ENCODE measurements at regions not wholly inside any gene's neighbourhood (a gene's known extent, or its start where the extent isn't known, plus 50 kb on each side); places are given as distances from the start of the nearest gene placed in this dataset.

DNA sequence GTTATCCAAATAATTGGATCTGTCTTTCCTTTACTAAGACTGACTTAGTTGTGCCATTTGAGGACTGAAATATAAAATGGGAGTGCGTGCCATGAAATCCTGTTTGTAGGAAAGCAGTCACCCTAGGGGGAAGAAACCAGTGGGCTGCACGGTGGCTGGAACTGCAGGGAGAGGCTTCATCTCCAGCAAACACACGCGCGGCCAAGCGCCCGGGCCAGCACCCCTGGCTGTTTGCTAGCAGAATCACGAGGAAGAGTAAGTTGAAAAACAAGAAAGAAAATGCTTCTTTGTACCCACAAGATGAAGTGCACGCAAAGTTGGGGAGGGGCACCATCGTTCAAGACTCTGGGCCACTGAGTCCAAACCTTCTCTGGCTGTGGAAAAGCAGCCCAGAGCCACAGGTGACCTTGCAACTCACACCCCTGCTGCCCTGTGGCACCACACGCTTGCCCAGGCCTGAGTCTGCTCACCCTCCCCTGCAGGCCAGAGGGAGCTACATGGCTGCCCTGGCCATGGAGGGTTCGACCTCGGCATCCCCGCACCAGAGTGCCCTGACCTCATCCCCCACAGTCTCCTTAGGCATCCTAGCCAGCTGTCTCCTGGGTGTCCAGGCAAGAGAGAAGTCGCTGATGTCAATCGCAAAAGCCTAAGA is 55.2 kb downstream of the IRX2 start:
- DNase-seq (ENCODE audit: low spot score): no peak

DNA sequence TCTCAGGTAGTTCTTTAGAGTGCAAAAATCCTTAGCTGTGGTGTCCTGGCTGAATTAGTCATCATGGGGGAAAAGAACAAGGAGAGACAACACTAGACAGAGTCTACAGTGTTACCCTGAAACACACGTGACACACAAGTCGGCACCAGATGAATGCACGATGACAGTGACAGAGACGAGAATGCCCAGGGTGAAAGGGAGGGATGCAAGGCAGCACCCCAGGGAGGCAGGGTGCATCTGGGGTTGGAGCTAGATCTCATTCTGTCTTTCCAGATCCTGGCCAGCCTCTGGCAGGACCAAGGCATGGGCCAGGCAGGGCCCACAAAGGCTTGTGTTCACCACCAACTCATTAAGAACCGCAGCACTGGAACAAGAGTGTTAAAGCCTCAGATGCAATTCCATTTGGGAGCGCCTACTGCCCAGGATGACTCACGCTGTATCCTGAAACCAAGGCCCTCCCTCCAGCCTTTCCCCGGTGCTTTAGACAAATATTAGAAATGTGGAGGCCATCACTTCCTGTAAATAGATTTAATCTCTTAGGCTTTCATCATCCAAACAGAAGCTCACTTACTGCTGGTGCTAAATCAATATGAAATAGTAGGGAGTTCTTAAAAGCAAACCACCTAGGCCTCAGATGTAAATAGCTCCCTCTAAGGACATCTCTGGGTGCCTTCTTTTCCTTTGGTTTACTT is 56.1 kb downstream of the IRX2 start:
- peak; percentile 90 for DNase-seq (ENCODE audit: low spot score)

DNA sequence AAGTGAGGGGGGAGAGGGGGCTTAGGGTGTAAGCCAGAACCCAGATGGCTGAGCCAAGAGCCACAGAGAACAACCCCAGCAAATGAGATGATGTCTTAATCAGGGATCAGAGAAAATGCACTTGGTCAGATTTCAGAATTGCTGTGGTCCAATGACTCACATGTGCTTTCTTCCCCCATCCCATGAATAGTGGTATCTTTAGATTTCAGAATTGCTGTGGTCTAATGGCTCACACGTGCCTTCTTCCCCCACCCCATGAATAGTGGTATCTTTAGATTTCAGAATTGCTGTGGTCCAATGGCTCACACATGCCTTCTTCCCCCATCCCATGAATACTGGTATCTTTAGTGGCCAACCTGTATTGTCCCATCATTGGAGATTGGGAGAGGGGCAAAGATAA is 59.9 kb downstream of the IRX2 start:
- DNase-seq (ENCODE audit: low spot score): no peak

DNA sequence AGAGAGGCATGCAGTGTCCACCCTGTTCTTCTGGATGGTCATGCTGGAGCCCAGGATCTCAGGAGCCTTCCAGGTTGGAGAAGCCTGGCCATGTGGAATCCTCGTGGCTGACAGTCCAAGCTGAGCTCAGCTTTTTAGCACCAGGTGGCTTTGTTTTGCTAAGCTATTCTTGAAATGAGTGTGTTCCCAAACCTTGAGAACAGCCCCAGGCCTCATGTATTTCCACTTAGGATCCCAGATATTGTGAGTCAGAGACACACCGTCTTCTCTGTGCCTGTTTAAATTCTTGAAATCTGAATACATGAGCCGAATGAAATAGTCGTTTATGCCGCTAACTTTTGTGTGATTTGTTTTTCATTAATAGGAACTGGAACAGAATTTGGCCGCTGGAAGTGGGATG is 61.2 kb downstream of the IRX2 start:
- DNase-seq (ENCODE audit: low spot score): no peak

DNA sequence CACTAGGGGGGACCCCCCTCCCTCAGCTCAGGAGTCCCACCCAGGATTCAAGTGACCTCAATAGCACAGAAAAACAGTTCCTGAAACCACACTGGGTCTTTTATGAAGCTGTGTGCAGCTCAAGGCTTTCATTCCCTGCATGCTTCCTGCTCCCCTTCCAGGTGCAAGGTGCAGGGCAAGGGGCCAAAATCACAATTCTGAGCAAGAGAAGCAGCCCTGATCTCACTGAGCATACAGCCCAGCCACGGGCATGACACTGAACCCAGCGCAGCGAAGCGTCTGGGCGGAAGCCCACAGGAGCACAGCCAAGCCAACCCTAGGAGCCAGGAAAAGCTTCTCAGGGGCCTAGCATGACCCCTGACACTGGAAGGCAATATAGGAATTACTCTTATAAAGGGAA is 62.9 kb downstream of the IRX2 start:
- DNase-seq (ENCODE audit: low spot score): no peak

DNA sequence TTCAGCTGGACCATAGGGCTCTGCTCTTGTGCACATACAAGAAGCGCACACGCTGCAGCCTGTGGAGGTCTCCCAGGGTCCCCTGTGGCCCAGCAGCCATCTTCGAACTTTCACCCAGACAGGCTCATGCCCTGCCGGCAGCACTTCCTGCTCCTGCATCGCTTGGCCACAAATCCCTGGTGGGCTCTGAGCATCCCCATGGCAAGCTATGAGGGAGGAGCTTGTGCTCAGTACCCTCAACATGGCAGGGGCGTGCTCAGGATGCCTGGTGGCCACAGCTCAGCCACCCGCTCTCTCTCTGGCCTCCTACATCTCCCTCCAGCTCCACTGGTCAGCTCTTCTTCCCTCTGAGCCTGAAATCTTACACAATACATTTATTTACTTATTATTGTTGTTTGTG is 63.7 kb downstream of the IRX2 start:
- no peak for DNase-seq (ENCODE audit: low spot score)

DNA sequence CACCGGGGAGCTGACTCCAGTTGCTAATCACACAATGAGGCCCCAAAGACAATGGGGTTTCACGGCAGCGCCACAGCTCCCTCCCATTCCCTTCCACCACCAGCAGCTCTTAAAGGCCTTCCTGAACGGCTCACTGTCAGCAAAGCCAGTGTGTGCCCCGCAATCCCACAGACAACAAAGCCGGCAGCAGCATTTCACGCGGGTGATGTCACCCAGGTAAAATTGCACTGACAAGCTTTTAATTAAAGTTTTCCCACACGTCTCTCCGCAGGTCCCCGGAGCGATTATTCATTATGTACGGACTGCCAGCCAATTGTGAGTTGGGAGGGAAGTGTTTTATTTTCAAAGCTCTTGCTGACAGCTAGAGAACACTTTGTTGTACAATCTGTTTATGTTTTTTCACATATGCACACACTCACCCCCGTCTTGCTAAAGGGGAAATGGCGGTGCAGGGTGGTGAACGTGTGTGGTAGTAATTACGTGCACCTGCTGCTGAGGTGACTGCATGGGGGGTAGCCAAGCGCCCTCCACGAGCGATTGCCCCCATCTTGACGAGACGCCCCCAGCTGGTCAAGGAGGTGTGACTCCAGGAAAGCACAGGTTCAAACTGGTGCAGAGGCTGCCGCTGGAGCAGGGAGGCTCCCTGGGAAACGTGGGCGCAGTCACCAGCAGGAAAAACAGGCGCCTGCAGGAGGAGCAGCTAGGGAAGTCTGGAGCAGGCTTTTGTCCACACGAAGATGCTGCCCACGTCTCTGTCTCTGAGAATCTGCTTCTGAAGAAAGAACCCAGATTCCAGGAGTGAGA is 65.0 kb downstream of the IRX2 start:
- DNase-seq (ENCODE audit: low spot score): no peak

DNA sequence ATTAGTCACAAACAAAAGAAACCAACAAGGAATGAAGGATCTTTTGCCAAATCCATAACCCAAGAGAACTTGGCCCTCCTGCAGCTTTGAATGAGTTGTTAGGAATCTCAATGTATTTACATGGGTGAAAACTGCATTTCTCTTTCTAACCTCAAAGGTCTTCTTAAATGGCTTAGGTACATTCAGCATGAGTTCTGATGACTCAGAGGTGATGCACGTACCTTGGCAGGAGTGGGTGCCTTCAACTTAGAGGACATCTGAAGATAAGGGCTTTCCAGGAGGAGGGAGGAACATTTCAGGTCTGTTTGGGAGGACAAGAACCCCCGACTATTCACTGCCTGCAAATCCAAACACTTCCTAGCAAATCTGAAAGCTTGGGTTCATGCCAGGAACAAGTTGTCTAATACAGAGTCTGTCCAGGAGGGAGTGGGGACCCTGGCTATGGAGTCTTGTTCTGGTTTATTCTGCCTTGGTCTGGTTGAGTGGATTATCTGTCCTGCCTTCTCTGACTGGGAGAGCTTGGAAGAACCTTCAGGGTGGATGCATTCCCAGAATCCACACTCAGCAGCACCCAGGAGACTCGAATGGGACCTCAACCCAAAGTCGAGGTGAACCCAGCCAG is 65.7 kb downstream of the IRX2 start:
- peak; percentile 53 for DNase-seq (ENCODE audit: low spot score)

DNA sequence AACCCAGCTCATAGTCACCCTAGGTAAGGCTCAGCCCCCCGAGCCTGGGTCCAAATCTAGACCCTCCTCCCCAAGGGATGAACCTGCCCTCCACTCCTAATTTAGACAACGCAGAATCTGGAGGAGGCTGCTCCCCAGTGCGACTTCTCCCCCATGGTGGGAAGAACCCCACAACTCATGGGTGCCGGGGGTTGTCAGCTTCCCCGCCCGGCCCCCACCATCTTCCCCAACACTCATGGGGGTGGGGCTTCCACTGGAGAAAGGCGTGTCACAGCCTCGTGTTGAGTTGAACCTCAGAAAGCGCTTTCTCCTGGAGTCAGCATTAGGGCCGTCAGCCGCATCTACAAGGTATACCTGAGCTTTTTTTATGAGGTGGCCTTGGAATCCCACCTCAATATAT is 66.9 kb downstream of the IRX2 start:
- no peak for DNase-seq (ENCODE audit: low spot score)

DNA sequence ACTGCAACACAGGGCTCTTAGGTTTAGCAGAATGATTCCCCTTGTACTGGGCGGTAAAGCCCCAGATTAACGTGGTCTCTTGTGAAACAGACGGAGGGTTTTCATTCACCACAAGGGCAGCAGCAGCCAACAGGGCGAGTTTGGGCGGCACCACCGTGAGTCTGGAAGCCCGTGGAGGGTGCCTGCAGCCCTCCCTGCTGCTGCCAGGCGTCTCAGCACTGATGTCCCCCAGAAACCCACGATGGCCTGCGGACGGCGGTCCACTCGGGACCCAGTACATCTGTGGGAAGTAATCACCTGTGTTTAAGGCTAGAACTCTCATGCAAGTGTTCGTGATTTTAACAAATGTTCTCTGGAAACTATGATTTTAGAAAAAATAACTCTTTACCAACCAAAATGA is 67.8 kb downstream of the IRX2 start:
- no peak for DNase-seq (ENCODE audit: low spot score)

DNA sequence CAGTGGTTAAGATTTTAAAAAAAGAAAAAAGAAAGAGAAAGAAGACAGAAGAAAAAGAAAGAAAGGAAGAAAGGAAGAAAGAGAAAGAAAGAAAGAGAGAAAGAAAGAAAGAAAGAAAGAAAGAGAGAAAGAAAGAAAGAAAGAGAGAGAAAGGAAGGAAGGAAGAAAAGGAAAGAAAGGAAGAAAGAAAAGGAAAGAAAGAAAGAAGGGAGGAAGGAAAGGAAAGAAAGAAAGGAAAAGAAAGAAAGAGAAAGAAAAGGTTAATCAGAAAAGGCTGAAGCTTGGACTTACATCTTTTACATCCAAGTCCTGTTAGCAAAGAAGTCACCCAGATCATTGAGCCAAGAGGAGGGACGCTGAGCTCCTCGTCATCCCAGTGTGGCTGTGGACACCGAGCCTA is 70.0 kb downstream of the IRX2 start:
- DNase-seq (ENCODE audit: low spot score): no peak

DNA sequence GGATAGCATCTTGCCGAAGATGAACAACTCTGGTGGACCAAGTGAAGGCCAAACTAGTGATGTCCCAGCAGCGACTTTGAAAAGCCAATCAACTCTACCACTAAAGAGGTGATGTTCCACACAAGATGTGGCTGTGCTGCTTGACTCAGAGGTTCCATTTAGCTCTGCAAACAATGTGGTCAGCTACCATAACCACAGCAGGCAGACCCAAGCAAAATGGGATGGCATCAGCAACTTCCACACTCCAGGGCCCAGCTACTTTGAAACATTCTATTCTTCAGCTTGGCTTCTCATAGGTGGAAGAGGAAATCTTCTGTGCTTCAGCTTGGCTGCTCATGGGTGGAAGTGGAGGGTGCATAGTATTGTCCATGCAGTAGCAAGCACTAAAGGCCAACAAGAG is 70.5 kb downstream of the IRX2 start:
- peak; percentile 84 for DNase-seq (ENCODE audit: low spot score)

DNA sequence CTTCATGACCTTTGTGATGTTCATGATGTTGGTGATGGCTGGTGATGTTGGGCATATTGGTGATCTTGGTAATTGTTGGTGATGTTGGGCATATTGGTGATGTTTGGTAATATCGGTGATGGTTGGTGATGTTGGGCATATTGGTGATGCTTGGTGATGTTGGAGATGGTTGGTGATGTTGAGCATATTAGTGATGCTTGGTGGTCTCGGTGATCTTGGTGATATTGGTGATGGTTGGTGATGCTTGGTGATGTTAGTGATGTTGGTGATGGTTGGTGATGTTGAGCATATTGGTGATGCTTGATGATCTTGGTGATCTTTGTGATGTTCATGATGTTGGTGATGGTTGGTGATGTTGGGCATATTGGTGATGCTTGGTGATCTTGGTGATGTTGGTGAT is 73.8 kb downstream of the IRX2 start:
- DNase-seq (ENCODE audit: low spot score): no peak

DNA sequence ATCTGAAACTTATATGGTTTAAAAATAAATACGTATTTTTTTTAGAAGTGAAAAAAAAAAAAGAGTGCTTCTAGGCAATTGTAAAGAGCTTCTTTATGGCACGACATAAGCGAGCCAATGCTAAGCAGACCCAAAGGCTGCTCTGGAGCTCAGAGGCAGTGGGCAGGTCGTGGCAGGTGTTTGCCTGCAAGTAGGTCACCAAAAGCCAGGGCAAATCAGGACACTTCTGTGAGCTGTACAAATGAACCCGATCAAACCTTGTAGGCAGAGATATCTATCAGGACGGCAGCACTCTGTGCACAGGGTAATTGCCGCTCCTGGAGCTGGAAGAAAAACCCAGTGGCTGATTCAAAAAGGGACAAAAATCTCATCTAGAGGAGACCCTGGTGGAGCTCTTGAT is 75.9 kb downstream of the IRX2 start:
- no peak for DNase-seq (ENCODE audit: low spot score)

DNA sequence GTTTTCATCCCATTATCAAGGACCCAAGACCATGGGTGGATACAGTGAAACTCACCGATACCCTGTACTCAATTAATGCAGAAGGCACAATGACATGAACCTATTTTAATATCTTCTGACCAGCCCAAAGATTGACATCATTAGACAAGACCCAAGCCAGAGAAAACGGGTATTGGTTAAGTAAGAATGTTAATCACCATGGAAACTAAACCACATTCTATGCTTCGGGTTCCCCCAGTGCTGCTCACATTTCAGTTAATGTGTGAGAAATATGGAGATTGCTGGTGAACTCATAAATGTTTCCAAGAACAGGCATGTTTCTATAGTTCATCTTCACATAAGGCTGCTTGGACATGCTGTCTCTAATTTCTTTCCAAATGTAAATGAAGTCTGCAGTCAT is 77.0 kb downstream of the IRX2 start:
- no peak for DNase-seq (ENCODE audit: low spot score)

DNA sequence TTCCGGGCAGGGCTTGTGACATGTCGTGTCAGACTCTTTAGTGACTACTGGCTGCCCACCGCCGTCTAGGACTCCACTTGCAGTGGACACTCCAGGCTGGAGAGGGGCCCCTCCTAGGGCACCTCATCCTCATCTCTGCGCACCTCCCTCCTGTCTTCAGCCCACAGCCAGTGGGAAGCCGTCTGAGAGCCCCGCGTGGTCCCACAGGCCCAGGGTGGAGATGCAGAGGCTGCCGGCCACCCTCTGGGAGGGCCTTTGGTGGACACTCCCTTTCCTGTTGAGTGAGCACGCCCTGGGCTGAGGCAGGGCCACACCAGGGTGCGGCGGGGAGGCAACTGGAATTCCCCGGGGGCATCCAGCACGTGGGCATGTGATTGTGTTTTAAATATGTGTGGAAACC is 80.5 kb downstream of the IRX2 start:
- no peak for DNase-seq (ENCODE audit: low spot score)

DNA sequence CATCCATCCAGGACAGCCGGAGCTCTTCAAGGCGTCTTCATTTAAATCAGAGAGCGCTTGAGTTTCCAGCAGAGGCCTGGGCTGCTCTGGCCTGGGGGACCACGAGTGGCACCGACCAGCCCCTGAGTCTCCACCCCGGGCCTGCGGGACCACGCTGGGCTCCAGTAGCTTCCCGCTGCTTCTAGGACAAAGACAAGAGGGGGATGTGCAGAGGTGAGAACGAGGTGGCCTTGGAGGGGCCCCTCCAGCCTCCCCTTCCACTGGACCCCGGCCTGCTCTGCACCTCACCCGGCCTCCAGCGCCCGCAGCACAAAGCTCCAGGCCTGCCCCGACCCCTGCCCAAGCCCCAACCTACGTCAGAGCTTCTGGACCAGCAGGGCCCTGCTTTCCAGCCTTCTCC is 81.6 kb downstream of the IRX2 start:
- DNase-seq (ENCODE audit: low spot score): no peak

DNA sequence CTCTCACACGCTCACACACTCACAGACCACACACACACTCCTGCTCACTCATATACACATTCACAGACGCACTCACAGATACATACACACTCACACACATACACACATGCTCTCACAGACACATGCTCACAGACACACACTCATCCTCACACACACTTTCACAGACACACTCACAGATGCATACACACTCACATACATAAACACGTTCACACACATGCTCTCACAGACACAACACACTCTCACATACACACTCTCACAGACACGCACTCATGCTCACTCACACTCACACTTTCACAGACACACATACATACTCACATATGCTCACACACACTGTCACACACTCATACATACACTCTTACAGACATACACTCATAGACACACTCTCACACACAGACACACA is 82.2 kb downstream of the IRX2 start:
- no peak for DNase-seq (ENCODE audit: low spot score)

DNA sequence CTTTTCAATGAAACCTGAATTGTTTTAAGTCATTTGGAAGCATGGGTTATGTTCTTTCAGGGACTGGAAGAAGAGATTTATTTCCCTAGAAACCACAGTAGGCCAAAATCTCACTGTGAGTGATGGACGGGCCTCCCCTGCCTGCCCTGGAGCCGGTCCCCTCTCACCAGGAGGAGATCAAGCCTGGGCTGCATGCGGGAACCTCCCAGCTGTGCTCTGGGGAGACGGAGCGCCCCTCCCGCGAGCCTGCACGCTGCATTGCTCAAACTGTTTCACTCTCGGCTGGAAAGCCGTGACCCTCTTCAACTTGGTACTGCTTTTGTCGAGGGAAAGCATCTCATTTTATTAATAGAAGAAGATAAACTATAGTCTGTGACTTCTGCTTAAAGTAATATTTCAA is 85.4 kb downstream of the IRX2 start:
- no peak for DNase-seq (ENCODE audit: low spot score)

DNA sequence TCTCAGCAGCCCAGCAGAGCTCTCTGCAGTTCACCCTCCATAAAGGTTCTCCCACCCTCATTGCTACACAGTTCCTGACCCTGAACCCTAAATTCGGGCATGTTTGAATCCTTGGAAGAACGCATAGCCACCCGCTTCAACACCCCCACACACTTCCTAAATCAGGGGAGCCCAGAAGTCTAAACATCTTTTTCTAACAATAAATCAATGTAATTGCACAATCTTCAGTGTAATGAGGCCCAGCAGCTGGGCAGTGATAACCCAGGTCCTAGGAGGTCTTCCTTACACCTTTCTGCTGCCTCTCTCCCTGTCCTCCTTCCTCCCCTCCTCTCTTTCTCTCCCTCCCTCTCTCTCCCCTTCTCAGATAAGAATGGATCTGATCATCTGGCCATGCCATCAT is 88.0 kb downstream of the IRX2 start:
- DNase-seq (ENCODE audit: low spot score): no peak

DNA sequence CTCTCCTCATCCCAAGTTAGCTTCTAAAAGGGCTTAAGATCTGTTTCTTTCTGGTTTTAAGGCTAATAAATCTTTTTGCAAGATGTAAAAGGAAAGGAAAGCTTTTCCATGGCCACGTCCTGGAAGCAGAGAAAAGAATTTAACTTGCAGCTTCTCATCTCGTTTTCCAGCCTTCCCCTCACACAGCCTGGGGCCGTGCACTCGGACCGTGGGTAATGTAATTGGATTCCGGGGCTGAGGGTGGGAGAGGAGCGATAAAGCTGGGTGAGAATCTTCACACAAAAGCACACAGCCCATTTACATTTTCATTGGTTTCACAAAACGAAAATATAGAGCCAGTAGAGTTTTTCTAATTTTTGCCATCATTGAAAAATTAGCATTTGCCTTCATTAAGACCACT is 91.2 kb downstream of the IRX2 start:
- no peak for DNase-seq (ENCODE audit: low spot score)

DNA sequence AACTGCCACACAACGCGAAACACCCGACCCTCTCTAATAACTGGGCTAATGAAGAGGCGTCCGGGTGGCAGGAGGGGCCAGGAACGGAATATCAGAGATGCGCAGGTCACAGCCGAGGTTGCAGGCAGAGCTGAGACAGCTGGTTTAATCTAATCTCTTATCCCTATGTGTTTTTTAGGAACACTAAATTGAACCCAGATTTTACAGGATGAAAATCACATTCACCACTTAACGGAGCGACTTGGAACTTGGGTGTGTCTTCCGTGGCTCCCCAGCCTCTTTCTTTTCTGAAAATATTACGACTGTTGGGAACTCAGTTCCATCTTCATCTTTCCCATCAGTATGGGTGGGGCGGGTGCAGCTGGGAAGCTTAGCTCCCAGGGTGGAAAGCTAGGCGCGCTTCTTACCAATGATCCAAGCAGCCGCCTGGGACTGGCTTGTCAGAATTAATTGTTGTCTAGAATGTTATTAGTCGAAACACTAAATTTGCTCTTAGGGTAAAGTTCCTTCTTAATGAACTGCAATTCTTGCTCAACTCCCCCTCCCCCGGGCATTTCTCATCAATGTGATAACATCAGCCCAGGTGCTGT is 92.5 kb downstream of the IRX2 start:
- no peak for DNase-seq (ENCODE audit: low spot score)

Measured in H4 (cell line).